Mesothelial cell of epicardium (in vitro differentiated cells): ENCODE measurements at regions not wholly inside any gene's neighbourhood (a gene's known extent, or its start where the extent isn't known, plus 50 kb on each side); places are given as distances from the start of the nearest gene placed in this dataset.
A peak's percentile ranks its signal among the peaks of the same experiment; 100 is the strongest.

Experiments
- DNase-seq, 2 experiments: peaks; one replicate each; pipeline ENCODE4 v3.0.0; 2021; ENCODE audit warnings: low spot score in 2 of 2; ENCODE audit not compliant: unreplicated experiment in 2 of 2
- H3K27ac Mint-ChIP-seq: 2 replicates; pipeline ENCODE4 v1.8.0; 2021; ENCODE audit warnings: mixed read lengths
- H3K27me3 Mint-ChIP-seq: 2 replicates; pipeline ENCODE4 v1.8.0; 2021; ENCODE audit warnings: low read depth, mixed read lengths
- H3K36me3 Mint-ChIP-seq: 2 replicates; pipeline ENCODE4 v1.8.0; 2021; ENCODE audit warnings: mixed read lengths
- H3K4me1 Mint-ChIP-seq: 2 replicates; pipeline ENCODE4 v1.8.0; 2021; ENCODE audit warnings: mixed read lengths
- H3K4me3 Mint-ChIP-seq: 2 replicates; pipeline ENCODE4 v1.8.0; 2021; ENCODE audit warnings: mild to moderate bottlenecking, moderate library complexity, mixed read lengths
- H3K9me3 Mint-ChIP-seq: 2 replicates; pipeline ENCODE4 v1.8.0; 2021; ENCODE audit warnings: mixed read lengths
- CTCF ChIP-seq: fragments of 200-600 bp; sonication (generic); IDR thresholded peaks from one replicate; pipeline ENCODE4 v1.5.0; 2021; ENCODE audit warnings: antibody characterized with exemption; ENCODE audit not compliant: unreplicated experiment

DNA sequence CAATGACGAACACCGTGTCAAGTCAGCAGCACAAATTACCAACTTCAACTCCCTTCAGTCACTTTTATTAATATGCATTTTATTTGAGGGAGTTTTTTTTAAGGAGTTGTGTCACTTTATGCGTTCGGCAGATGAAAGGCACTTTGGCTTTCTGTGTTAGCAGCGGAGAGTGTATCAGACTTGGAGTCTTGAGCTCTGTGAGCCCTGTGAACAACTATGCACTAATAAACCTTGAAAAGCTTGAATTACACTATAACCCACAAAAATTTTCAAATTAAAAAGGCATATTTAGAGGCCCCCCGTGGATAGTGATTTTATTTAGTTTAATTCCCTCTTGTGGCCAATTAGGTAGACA is 335.3 kb upstream of the NT5E start:
- Mint-ChIP-seq H3K27me3 (no peaks in the 10 kb centered on the region), H3K4me3 (no peak overlapping the region), H3K36me3 (no peaks in the 10 kb centered on the region), H3K27ac (no peak overlapping the region), H3K4me1 (peaks cover 9% of the 10 kb centered on the region), H3K9me3 (no peaks in the 10 kb centered on the region)
- no peak for DNase-seq
- no peak for TF ChIP-seq CTCF

- TF ChIP-seq CTCF, result no peak
- no peak for DNase-seq
- Mint-ChIP-seq H3K4me3 (peak overlapping the region; percentile 28), H3K9me3 (no peaks in the 10 kb centered on the region), H3K27me3 (no peaks in the 10 kb centered on the region), H3K36me3 (no peaks in the 10 kb centered on the region), H3K27ac (no peak overlapping the region), H3K4me1 (peaks cover 9% of the 10 kb centered on the region)
Observed at GRCh38 chr6:85113934-85114580, 335.8 kb upstream of the NT5E start.

DNA sequence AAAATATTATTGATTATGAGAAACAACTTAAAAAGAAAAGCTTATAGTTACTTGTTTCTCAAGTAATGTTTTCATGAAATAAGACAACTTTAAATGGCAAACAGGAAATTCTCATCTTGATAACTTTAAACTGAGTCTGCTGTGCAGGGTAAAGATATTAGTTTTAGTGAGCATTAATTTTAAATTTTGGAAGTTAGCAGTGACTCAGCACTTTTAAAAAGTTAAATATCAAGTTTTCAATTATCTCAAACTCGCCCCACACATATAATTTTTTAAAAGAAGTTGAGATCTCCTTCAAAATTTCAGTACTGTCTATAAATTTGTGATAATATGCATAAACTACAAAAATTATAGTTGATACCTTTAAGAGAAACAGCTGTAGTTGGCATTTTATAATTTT is 337.3 kb upstream of the NT5E start:
- no peaks in the 10 kb centered on the region for H3K9me3 Mint-ChIP-seq
- no peak for TF ChIP-seq CTCF
- H3K27ac Mint-ChIP-seq, result no peak overlapping the region
- H3K4me3 Mint-ChIP-seq, result no peak overlapping the region
- H3K27me3 Mint-ChIP-seq, result no peaks in the 10 kb centered on the region
- H3K4me1 Mint-ChIP-seq, result peaks cover 9% of the 10 kb centered on the region
- no peak for DNase-seq
- no peaks in the 10 kb centered on the region for H3K36me3 Mint-ChIP-seq

DNA sequence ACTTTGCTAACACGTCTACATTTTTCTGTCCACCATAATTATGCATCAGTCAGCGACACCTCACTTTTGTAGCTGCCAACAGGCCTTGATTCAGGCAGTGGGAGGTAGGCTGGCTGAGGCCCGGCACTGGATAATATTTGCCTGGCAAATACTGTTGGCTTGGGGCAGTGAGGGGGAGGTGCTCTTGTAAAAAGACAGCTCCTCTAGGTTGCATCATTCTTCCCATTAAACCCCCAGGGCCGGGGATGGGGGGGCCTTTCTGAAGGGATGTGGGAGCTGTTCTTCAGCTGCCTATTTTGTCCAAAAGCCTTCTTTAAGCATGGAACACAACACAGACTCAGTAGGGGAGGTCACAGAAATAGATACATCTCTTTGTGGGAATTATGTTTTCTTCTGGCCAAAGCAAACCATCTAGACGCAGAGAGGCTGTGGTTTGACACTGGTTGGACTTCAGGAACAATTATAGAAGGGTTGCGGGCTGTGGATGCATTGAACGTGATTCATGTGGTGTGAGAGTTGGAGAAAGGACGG is 338.3 kb upstream of the NT5E start:
- Mint-ChIP-seq H3K27ac (no peak overlapping the region), H3K9me3 (no peaks in the 10 kb centered on the region), H3K4me1 (peaks cover 6% of the 10 kb centered on the region), H3K4me3 (no peak overlapping the region), H3K27me3 (no peaks in the 10 kb centered on the region), H3K36me3 (no peaks in the 10 kb centered on the region)
- DNase-seq, result no peak
- no peak for TF ChIP-seq CTCF

DNA sequence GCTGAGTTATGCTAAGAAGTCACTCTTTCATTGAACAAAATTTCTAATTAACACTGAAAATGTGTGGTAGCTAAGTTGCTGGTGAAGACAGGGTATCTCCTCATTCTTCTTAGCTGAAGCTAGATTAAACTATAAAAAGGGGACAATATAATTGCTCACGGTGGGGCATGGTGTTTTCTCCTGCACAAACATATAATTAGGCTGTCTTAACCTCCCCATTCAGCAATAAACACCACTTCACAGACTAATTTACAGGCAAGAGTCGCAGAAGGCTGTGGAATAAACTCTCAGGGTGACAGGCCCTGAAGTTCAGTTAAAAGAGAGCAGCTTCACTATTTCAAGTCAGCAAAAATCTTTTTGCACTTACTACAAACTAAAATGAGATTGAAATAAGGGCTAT is 338.9 kb upstream of the NT5E start:
- DNase-seq, result no peak
- Mint-ChIP-seq H3K4me3 (no peak overlapping the region), H3K9me3 (no peaks in the 10 kb centered on the region), H3K27ac (no peak overlapping the region), H3K4me1 (peaks cover 6% of the 10 kb centered on the region), H3K36me3 (no peaks in the 10 kb centered on the region), H3K27me3 (no peaks in the 10 kb centered on the region)
- TF ChIP-seq CTCF, result no peak

DNA sequence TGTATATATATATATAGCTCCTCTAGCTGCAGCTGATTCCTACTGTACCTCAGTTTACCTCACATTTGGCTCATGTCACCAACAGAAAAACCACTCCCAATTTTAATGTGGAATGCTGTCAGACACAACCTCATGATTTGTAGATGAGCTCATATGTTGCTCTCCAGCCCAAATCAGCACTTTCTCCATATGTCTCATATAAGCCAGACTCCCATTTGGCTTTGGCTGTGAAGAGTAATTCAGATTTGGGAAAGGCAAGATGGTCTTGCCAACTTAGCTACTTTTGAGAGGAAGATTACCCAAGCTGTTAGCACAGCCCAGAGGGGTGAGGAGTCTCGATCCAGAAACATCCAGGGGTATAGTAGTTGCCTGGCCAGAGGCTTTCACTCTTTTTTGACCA is 342.2 kb upstream of the NT5E start:
- no peak overlapping the region for H3K27ac Mint-ChIP-seq
- H3K9me3 Mint-ChIP-seq, result peaks cover 2% of the 10 kb centered on the region
- H3K4me3 Mint-ChIP-seq, result no peak overlapping the region
- H3K27me3 Mint-ChIP-seq, result no peaks in the 10 kb centered on the region
- H3K36me3 Mint-ChIP-seq, result no peaks in the 10 kb centered on the region
- no peak for DNase-seq
- H3K4me1 Mint-ChIP-seq, result peaks cover 3% of the 10 kb centered on the region
- no peak for TF ChIP-seq CTCF
